ENCODE measurements at regions not wholly inside any gene's neighbourhood (a gene's known extent, or its start where the extent isn't known, plus 50 kb on each side); places are given as distances from the start of the nearest gene placed in this dataset.
"Not testable (repeated sequence)": the region's sequence is repeated elsewhere in the genome, so short reads cannot be mapped to it uniquely, and the experiment has no call there.

- TF ChIP-seq, protein P1, sequence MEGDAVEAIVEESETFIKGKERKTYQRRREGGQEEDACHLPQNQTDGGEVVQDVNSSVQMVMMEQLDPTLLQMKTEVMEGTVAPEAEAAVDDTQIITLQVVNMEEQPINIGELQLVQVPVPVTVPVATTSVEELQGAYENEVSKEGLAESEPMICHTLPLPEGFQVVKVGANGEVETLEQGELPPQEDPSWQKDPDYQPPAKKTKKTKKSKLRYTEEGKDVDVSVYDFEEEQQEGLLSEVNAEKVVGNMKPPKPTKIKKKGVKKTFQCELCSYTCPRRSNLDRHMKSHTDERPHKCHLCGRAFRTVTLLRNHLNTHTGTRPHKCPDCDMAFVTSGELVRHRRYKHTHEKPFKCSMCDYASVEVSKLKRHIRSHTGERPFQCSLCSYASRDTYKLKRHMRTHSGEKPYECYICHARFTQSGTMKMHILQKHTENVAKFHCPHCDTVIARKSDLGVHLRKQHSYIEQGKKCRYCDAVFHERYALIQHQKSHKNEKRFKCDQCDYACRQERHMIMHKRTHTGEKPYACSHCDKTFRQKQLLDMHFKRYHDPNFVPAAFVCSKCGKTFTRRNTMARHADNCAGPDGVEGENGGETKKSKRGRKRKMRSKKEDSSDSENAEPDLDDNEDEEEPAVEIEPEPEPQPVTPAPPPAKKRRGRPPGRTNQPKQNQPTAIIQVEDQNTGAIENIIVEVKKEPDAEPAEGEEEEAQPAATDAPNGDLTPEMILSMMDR (IDR thresholded peaks at IDR 0.05) = not testable (repeated sequence)
- not testable (repeated sequence) for TF ChIP-seq ZFX (IDR thresholded peaks at IDR 0.05; ENCODE audit: borderline replicate concordance)
Measured at GRCh38 chr5:69014007-69014406, 79.8 kb upstream of the SLC30A5 start.
